Activated naive CD4-positive, alpha-beta T cell treated with Interleukin-2 at 50 U/mL for 16 hours (primary cell): ENCODE measurements at regions not wholly inside any gene's neighbourhood (a gene's known extent, or its start where the extent isn't known, plus 50 kb on each side); places are given as distances from the start of the nearest gene placed in this dataset.
"Not testable (repeated sequence)": the region's sequence is repeated elsewhere in the genome, so short reads cannot be mapped to it uniquely, and the experiment has no call there.

Experiments
- DNase-seq: peaks from one replicate; pipeline ENCODE4 v3.0.0-alpha.2; 2020

DNA sequence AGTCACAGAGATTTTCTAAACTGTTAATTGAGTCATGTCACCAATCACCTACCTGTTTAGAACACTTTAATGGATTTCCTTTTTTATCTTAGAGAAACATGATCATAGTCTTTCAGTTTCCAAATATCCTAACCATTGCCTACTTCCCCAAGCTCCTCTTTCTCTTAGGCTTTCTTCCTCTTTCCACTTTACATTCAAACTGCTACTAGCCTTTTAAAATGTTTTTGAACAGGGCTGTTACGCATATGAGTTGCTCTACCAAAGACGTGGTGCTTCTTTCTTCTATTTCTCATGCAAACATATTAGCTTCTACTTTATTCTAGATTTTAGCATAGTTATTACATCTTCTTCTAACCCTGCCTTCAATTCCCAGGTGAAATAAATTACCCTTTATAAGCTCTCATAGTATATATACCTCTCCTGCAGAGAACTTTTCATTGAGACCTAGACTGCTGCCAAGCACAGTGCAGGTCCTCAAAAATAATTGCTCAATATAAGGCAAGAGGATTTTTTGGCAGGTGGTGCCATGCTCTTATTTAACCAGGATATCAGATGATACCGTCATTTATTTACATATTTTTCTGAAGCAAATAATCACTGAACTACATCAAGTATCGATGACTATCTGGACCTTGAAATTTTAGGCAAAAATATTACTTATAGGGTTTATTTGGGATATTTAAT is 937.1 kb downstream of the TSN start:
- DNase-seq: no peak

DNA sequence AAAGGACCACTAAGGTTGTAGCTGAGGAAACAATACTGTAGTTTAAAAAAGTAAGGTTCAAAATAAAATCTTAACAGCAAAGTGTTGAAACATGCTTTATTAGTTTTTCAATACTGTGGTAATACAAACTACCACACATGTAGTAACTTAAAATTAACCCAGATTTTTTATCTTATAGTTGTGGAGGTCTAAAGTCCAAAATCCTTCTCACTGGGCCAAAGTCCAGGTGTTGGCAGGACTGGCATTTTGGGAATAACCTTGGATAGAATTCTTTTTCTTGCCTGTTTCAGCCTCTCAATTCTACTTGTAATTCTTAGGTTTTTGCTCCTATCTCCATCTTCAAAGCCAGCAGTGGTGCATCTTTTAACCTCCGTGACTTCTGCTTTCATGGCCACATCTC is 942.0 kb downstream of the TSN start:
- DNase-seq: no peak

DNA sequence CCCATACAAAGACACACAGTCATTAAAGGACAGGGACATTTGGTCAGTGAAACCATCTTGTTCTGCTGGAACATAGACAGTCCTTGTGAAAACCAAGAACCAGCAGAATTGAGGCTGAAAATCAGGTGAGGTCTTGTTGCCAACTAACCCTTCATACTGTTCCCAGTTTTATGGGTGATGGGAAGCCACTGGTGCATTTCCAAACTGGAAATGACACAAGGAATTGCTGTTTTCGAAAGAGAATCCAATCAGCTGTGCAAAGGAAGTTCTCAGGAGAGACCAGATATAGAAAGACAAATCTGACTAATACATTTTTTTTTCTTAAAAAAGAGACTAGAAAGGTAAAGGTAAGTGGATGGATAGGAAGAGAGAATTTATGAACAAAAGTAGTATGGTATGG is 948.2 kb downstream of the TSN start:
- no peak for DNase-seq

DNA sequence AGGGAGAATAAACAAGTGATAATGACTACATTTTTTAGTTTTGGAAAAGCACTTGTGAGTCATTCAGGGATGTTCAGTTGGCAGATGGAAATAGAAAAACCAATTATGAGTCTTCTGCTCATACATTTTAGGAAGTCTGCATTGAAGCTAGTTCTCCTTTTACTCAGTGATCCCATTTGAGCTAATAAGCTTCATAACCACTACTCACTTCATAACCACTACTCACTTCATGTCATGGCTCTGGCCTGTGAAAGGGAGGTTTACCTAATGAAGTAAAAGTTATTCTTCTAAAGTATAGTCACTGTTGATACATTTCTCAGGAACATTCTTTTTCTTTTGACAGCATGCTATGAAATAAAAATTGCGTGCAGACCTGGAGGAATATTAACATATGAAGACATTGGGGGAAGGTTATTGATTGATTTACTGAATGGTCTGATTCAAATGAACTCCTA is 948.7 kb downstream of the TSN start:
- no peak for DNase-seq

DNA sequence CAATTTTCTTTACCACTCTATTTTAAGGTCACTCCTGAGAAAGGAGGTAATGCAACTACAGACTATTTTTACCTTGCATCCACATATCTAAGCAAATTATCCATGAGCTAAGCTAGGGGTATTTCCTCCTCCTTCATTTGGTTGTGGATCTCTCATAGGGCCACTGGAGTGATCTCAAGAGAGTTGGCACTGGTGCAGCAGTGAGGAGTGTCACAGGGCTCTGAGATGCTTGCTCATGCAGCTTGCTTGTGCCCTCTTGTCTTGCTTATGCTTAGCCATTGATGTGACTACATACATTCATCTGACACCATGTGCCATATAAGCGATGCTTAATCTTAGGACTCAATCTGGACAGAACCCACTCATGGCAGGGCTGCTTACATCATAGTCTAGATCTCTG is 950.3 kb downstream of the TSN start:
- no peak for DNase-seq

- DNase-seq: no peak
Measured at GRCh38 chr2:122706757-122707223, 951.3 kb downstream of the TSN start.

DNA sequence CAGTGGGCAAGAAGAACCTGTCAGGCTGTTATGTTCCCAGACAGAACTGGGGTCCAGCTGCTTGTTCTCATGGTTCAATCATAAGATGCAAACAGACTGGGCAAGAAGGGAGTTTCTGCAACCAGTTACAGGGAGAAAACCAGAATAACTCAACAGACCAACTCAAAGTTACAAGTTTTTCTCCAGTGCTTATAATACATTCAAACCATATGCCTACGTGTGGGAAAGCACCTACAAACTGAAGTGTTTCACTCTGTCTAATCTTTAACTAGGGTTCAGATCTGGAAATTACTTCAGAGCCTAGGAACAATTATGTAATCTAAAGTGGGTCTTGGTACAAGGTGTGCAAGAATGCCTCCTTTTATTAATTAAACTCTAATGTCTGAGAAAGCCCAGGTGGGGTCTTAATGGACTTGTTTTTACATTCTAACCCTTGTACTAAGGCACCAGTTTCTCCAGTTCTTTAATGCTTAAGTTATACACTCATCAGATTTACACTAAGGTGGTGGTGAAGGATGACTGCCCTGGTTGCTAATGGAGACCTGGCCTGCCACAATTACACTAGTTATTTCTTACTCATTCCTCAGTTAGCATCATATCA is 951.9 kb downstream of the TSN start:
- DNase-seq: no peak

DNA sequence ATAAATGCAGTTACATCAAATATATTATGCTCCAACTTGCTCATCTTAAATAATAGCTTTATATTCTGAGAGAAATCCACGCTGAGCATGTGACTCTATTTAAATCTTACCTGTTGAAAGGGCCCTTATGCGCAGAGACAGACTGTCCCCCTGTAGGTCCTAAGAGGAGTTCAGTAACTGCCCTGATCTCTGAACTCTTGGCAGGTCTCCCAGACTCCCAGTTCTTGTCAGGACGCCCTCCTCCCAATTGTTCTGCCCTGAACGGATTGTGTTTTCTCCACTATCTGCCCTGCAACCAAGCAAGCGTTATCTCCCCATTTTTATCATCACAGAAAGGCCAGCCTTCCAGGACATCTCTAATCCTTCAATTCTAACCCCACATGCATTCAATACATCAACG is 954.6 kb downstream of the TSN start:
- no peak for DNase-seq

DNA sequence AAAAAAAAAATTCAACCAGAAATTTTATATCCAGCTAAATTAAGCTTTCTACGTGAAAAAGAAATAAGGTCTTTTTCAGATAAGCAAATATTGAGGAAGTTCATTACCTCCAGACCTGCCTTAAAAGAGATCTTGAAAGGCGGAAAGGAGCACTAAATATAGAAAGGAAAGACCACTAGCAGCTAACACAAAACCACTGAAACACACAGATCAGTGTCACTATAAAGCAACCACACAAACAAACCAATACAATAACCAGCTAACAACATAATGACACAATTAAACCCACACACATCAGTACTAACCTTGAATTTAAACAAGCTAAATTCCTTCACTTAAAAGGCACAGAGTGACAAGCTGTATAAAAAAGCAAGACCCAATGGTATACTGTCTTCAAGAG is 958.3 kb downstream of the TSN start:
- DNase-seq: no peak

- DNase-seq: not testable (repeated sequence)
Measured at GRCh38 chr2:122720822-122721221, 965.4 kb downstream of the TSN start.

DNA sequence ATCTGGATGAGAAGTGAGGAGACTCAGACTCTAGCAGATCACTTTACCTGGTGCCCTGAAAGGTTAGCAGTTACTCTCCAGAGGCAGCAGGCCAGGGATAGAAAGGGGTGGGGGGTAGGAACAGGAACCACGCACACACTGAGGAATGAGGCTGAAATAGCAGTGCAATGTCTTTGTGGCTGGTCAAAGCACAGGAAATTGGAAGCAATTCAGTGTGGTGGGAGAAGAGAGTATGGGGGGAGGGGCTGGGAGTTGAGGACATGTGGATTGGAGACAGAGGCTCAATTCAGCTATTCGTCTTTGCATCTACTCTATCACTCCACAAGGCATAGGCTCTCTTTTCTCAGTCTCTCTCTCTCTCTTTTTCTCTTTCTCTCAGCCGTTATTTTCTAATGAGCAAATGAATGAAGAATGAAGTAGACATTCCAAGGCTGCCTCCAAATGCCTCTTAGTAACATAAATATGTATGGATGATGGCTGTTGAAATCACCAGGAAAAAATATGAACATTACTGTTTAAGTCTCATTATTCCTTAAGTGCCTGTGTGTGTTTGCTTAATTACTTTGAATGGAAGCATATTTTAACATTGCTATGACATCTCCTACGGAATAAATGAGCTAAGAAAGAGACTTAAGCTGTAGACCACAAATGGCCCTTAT is 979.4 kb downstream of the TSN start:
- no peak for DNase-seq

DNA sequence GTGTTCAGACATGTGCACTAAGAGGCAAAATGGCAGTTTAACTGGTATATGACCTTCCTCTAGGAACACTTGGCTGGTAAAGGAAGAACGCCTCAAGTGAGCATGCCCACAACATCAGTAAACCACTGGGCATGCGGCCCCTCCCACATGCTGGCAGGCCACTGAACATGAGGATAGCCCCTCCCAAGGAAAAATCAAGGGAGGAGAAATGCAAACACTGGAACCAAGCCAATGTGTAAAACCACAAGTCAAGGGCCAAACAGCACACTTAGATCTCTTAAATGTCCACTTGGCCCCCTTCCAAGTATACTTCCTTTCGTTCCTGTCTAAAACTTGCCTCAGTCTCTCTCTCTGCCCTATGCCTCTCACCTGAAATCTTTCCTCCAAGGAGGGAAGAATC is 980.8 kb downstream of the TSN start:
- DNase-seq: no peak

DNA sequence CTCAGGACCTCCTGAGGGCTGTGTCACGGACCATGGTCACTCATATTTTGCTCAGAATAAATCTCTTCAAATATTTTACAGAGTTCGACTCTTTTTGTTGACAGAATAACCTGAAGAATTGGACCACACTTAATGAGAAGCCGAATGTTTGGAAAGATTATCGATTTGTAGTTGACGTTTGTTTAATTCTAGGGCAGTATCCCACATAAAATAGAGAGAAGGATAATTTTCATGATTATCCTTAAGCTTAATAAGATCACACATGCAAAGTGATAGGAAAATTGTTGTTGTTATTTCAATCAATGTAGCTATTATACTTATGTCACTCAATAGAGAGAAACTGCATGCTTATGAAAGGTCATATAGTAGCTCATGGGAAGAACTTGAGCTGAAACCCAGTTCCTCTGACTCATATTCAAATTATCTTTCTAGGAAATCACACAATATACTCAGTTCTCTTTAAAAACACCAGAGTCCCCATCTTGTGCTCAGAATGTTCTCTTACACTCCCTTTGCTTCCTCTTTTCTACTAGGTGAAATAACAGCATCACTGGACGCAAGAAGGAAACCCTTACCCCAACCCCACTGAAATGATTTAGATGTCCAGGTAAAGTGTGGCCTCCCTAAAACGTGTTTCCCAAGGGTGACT is 982.1 kb downstream of the TSN start:
- DNase-seq: no peak

DNA sequence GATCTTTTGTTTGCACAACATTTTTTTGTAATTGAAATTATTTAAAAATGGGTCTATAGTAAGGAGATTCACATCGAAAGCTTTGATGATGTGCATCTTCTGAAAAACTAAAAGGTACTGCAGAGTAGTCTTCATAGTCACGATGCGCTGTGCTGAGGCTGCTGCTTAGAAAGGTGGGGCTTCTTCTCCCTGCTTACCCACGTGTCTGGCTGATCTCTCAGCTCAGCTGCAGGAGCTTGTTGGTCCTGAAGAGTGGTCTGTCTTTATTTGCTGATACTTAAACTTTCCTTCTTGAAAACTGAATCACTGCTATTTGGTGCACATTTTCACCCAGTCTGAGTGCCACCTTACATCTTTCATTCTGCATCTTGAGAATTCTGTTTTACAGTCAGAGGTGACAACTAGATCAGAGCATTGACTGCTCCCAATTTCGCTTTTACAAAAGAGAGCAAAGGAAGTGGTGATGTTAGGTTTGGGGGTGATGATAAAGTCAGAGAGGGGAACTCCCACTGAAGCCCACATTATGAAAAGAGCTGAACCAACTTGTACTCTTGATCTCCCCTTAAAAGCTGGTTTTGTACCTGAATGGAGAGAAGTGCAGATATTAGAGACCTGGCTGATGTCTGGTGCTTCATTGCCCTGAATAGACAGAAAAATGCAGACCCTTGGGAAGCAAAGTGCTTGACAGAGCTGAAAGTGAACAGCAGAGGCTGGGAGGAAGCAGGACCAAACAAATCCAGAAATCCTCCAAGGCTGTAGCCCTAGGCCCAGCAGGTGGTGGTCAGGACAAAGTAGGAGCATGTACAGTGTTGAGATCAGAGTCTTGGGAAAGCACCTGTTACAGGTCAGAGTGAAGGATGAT is 984.5 kb downstream of the TSN start:
- DNase-seq: no peak

DNA sequence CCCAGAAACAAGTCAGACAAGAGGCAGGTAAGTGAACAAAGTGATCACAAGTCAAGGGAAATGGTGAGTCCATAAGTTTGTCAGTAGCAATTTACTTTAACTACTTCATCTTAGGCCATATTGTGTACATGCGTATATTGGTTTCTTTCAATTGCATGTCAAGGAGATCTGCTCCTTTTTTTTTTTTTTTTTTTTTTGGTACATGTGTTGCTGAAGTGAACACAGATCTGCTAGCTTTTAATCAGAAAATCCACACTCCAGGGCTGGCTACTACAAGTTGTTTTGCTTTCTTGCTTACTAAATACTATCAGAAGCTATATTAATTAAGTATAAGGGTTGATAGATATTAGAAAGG is 985.1 kb downstream of the TSN start:
- no peak for DNase-seq

DNA sequence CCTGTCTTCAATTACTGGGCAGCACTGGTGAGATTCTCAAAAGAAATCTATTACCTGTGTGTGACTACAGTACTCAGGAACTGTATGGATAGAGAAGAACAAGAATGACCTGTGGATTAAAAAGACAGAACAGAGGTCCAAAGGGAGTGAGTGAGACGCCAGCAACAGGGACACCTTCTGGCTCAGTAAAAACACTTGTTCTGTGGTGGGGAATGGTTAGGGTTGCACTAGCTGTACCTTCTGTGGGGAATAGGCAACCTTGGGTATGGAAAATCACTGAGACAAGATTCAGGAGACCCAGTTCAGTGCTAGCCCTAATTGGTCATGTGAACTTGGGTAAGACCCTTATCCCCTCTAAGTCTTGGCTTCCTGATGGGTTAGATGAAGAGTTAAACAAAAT is 986.0 kb downstream of the TSN start:
- no peak for DNase-seq

GRCh38 chr2:122743021-122743675 is 987.7 kb downstream of the TSN start:
- no peak for DNase-seq

DNA sequence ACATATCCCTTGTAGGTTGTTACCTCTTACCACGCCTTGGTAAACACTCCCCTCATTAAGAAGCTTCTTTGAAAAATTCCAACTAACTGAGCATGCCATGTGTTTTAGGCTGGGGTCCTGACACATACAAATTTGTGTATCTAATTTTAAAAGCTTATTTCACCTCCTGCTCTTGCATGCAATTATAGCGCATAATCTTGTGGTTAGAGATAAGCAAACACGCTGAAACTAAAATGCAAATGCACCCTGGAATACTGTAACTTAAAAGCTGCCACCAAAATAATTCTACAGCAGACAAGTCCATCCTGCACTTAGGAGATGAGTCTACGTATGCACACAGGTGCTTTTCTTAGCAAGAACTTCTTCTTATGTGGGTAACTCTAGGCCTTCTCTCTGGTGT is 990.2 kb downstream of the TSN start:
- DNase-seq: no peak

DNA sequence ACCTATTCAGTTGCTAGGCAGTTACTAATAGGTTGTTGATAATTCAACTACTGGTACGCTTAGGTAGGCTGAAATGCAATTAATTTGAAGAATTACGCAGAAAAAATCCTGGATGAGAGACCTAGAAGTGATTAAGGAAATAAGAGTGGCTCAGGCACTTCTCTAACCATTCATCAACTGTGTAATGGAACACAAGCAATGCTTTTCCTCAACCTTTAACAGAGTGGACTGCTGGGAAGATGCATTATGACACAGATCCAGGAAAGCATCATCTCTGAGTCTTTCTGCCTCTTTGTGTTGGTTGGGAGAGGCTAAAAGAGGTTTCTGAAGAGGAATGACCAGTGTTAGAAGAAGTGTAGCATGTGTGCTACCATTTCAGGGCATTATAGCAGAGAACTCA is 992.2 kb downstream of the TSN start:
- DNase-seq: no peak

DNA sequence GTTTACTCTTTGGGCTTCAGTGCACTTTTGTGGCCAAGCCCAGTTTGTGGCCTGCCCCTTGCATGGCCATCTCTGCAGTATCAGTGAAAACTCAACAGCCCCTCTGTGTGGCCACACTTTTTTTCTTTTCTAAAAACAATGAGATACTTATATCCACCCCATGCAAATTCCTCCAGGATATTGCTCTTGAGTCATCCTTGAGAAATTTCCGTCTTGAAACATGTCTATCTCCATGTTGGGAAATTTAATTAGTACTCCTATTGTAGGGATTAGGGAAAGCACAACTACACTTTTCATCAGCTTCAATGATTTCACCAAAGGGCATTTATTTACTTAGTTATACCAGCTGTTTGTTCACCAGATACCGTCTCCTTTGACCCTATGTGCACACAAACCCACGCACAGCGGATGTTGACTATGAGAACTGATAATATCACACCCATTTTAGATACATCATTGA is 993.1 kb downstream of the TSN start:
- no peak for DNase-seq

- no peak for DNase-seq
Measured at GRCh38 chr2:122749405-122749804, 994.0 kb downstream of the TSN start.

DNA sequence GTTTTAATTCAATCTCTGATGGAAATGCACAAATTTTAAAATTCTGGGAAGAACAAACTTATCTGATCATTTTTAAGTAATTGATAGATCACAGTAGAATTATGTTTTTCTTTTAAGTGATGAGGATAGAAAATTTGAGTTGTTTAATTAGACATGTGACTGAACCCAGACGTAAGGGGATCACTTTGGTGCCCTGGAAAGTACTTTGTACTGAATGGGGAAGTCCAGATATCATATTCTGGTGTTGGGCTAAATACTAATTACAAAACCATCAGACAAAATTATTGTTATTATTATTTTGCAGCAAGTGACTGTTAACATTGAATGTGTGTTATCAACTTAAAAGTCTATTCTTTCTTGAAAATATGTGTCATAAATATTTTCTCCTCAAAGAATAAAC is 994.6 kb downstream of the TSN start:
- DNase-seq: no peak
